HG03439 (cell line): ENCODE measurements at regions not wholly inside any gene's neighbourhood (a gene's known extent, or its start where the extent isn't known, plus 50 kb on each side); places are given as distances from the start of the nearest gene placed in this dataset.
"Not testable (repeated sequence)": the region's sequence is repeated elsewhere in the genome, so short reads cannot be mapped to it uniquely, and the experiment has no call there.

Experiments used
- ATAC-seq: cut with Tn5 transposase; IDR thresholded peaks from one replicate; pipeline ENCODE4 v1.9.1; 2021; ENCODE audit warnings: mild to moderate bottlenecking, moderate library complexity; ENCODE audit not compliant: unreplicated experiment

GRCh38 chrX:110965409-110966090 is 130.4 kb upstream of the PAK3 start:
- no peak for ATAC-seq

DNA sequence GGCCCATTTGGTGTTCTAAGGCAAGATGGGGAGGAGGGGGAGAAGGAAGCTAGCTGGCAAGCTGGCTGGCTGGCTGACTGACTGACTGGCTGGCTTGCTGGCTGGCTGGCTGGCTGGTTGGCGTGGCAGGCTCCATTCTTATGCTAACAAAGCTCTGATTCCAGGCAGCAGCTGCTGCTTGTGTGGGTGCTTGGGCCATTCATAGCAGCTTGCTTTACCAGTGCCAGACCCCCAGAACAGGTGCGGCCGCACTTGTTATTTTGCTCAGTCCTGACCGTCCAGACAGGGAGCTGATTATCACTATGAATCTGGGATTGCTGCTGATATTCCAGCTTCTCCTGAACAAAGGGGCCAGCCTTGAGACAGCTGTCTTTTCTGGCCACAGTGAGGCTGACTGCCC is 131.2 kb upstream of the PAK3 start:
- no peak for ATAC-seq

- ATAC-seq = no peak
These were observed 133.5 kb upstream of the PAK3 start for GRCh38 chrX:110962451-110962850.

DNA sequence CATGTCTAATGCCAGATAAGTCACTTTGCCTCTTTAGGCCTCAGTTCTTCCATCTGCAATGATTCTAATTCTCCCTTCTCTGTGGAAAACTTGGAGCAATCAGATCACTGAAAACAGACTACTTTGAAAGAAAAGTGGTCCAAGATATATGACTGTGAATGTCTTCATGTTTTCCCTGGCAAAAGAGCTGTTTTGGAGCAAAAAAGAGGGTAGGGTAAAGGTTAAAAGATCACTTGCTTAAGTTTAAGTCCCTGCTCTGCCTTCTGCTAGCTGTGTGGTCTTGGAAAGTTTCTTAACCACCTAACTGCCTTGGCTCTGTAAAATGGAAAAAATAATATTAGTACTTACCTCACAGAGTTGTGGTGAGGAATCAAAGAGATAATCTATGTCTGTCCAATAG is 140.3 kb upstream of the PAK3 start:
- ATAC-seq = no peak

DNA sequence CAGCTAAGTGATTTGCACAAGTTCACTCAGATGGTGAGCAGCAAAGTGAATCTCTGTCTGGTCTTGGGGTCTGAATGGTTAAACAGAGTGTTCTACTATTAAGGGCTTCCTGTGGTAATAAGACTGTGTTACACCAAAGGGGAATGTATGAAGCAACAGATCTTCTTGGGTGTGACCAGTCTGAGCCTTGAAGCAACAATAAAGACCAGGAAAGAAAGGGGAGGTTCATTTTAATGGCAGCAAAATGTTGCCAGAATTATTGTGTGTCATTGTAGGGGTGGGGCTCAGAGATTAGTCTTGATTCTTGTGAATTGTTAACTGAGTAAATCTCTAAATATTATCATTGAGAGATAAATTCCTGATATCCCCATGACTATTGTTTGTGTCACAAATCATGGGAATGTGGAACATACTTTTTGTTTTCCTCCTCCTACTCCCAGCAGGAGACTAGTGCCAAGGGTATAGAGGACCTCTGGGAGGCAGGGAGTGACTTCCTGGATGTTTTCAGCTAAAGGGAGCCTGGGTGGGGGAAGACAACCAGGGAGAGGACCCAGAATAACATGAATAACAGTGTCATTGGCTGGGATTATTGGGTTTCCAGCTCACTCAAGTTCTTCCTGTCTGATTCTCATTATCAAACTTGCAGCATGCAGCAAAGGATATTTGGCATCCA is 141.4 kb upstream of the PAK3 start:
- ATAC-seq = no peak

DNA sequence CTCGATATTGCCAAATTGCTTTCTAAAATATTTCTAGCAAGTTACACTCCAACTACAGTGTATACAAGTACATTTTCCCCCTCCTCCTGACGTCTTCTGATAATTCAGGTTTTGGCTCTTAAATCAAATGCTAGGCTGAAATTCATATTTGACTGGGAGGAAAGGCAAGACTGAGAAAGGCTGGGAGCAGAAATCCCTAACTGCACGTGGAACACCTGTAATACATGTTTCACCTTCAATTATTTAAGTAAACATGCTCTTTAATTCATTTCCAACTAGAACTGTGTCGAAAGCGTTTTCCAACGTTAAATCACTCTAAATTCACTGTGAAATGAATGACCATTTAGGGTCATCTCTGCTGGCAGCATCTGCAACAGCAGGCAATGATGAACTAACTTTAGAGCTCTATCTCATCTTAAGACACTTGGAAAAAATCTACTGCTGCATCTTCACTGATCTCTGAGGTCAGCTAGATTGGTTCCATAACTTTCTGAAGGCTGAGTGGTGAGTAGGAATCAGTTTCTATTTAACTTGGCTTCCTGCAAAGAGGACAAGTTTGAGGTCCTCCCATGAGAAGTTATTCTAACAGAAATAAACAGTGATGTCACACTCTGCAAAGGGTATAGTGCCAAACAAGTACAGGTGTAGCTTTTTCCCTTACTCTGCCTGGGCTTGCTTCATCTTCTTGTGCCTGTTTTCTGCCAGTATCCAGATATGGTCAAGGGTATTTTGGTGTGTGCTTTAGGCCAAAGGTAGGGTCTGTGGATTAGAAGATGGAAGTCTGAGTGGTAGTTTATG is 144.3 kb upstream of the PAK3 start:
- ATAC-seq = no peak

GRCh38 chrX:110944751-110945675 is 149.4 kb upstream of the CHRDL1 start:
- no peak for ATAC-seq

DNA sequence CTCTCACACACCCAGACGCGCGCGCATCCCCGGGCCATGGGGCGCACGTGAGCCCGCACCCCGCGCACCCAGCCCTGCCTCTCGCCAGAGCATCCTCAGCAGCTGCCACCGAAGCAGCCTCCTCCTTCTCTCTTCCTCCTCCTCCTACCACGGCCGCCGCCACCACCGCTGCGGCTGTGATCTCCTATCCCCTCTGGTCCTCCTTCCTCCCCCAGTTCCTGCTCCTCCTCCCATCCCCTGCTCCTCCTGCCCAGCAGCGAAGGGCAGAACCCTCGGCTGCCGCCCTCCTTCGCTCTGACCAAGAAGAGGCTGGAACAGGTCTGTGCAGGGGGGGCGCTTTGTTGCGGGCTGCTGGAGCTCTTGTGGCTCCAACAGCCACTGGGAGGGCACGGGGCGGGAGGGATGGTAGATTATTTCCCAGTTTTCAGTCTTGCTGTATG is 148.7 kb upstream of the CHRDL1 start:
- no peak for ATAC-seq

- ATAC-seq = no peak
These were observed 146.3 kb upstream of the CHRDL1 start for GRCh38 chrX:110941906-110942305.

DNA sequence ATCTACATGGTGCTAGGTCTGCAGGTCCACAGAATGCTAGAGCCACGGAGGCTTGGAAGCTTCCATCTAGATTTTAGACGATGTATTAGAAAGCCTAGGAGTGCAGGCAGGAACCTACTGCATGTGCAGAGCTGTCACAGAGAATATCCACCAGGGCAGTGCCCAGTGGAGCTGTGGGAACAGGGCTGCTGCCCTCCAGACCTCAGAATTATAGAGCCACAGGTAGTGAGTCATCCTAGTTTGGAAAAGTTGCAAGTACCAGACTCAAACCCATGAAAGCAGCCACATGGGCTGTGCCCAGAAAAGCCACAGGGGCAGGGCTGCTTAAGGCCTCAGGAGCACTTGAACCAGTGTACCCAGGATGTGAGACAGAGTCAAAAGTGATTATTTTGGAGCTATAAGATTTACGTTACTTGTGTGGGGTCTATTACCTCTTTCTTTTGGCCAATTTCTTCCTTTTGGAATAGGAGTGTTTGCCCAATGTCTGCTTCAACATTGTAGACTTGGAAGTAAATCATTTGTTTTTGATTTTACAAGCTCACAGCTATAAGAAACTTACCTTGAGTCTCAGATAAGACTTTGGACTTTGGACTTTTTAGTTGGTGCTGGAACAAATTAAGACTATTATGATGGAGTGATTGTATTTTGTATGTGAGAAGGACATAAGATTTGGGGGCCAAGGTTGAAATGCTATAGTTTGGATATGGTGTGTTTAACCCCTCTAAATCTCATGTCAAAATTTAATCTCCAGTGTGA is 143.5 kb upstream of the CHRDL1 start:
- ATAC-seq = no peak

DNA sequence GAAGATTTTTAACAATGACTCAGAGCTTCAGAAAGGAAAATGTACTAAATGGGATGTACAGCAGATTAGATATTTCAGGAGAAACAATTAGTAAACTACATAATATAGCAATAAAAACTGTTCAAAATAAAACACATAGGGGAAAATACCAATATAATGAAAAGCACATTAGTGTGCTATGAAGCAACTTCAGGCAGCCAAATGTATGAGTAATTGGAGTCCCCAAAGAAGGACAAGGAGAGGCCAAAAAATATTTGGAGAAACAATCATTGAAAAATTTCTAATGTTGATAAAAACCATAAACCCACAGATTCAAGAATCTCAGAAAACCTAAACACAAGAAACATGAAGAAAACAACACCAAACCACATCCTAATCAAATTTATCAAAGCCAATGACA is 129.3 kb upstream of the CHRDL1 start:
- no peak for ATAC-seq

- ATAC-seq = no peak
These were observed 125.4 kb upstream of the CHRDL1 start for GRCh38 chrX:110920991-110921390.

DNA sequence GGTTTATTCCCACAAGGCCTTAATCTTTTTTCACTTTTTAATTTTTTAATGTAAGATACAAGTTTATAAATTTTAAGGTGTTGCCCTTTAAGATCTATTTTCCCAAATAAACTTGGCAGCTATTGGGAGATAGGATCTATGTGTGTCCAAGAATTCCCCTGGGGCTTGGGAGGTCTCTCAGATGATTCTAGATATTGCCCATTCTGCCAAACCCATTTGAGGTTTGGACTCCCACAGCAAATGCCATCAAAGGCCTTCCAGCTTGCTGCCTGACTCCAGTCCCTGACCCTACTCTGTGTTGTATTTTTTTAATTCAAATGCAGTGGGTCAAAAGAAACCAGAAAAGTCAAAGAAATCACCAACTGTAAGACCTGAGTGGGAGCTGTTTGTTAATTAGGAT is 120.0 kb upstream of the CHRDL1 start:
- no peak for ATAC-seq

DNA sequence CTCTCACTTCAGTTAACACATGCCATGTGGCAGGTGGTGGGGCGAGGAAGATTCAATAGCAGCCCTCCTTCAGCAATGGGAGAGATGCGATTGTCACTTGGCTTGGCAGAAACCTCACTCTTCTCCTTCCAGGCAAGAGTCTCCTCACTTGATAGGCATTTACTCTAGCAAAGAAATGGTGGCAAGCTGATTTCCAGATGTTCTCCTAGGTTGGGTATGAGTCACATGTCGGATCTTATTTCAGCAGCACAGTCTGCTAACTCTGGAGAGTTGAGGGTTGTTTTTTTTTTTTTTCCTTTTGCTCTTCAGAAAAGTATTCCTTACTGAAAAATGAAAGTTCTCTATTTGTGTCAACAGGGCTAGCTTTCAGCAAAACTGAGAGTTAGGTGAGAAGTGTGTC is 119.5 kb upstream of the CHRDL1 start:
- no peak for ATAC-seq

DNA sequence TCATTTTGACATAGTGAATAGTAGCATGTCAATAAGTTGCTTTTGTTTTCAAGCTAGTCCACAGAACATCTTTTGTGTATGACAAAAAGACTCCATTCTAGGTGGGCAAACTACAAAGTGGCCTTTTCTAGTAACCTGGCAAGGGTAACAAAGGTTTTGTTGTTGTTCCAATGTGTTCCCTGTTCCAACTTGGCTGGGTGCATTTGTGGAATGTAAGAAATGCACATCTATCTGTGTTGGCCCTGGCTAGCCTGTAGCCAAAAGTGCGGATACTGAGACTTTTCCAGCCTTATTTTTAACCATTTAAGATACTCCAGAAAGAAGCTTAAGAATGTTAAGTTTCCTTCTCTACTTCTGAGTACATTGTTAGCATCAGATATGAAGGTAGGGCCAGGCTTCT is 118.7 kb upstream of the CHRDL1 start:
- no peak for ATAC-seq

- ATAC-seq = not testable (repeated sequence)
These were observed 109.1 kb upstream of the CHRDL1 start for GRCh38 chrX:110904747-110905146.

- ATAC-seq = no peak
These were observed 86.4 kb upstream of the CHRDL1 start for GRCh38 chrX:110881971-110882370.

GRCh38 chrX:110877326-110877725 is 81.7 kb upstream of the CHRDL1 start:
- no peak for ATAC-seq

GRCh38 chrX:110871839-110872238 is 76.2 kb upstream of the CHRDL1 start:
- ATAC-seq = no peak

GRCh38 chrX:110866421-110866820 is 70.8 kb upstream of the CHRDL1 start:
- ATAC-seq = no peak
